H1 (cell line): ENCODE measurements at regions not wholly inside any gene's neighbourhood (a gene's known extent, or its start where the extent isn't known, plus 50 kb on each side); places are given as distances from the start of the nearest gene placed in this dataset.

Experiments
- CTCF ChIA-PET: fragments of 300-600 bp; sonication (Branson Sonifier 250); formaldehyde crosslinking; loops from one replicate; lab custom pipeline; 2021; ENCODE audit not compliant: partially characterized antibody; lab: Charles Lee
- POLR2A ChIA-PET: fragments of 300-600 bp; sonication (Branson Sonifier 250); formaldehyde crosslinking; loops from one replicate; lab custom pipeline; 2021; ENCODE audit warnings: inconsistent platforms; ENCODE audit not compliant: partially characterized antibody; lab: Charles Lee
- DNase-seq, 2 experiments: peaks; one replicate each; pipeline versions ENCODE4 v3.0.0 to v3.0.0-alpha.2; 2010 to 2022; ENCODE audit warnings: low spot score in 2 of 2, low read depth in 1 of 2, mixed read lengths in 1 of 2
- FAIRE-seq: peaks from 2 replicates; lab custom pipeline; 2011; peaks lifted over from hg19 to GRCh38; lab: Jason Lieb, UNC
- H2AFZ ChIP-seq: 2 replicates; pipeline ENCODE4 v1.8.1; 2012; ENCODE audit warnings: low read length, inconsistent platforms
- H2AK5ac ChIP-seq: 2 replicates; pipeline ENCODE4 v1.6.1; 2013; ENCODE audit warnings: low read depth, low read length
- H2BK120ac ChIP-seq: replicated peaks from 2 replicates; pipeline ENCODE3; 2013; ENCODE audit warnings: low read depth, low read length, inconsistent platforms
- H2BK12ac ChIP-seq: 2 replicates; pipeline ENCODE4 v1.6.1; 2013; ENCODE audit warnings: low read depth, low read length
- H2BK15ac ChIP-seq: 2 replicates; pipeline ENCODE4 v1.6.1; 2013; ENCODE audit warnings: low read length
- H2BK20ac ChIP-seq: 2 replicates; pipeline ENCODE4 v1.6.1; 2013; ENCODE audit warnings: low read length
- H2BK5ac ChIP-seq: 2 replicates; pipeline ENCODE4 v1.6.1; 2013; ENCODE audit warnings: low read depth, low read length
- H3K14ac ChIP-seq: 2 replicates; pipeline ENCODE4 v1.6.1; 2013; ENCODE audit warnings: inconsistent platforms; ENCODE audit not compliant: insufficient read length
- H3K18ac ChIP-seq: 2 replicates; pipeline ENCODE4 v1.6.1; 2013; ENCODE audit warnings: low read length; ENCODE audit errors: extremely low read depth
- H3K23ac ChIP-seq: 2 replicates; pipeline ENCODE4 v1.6.1; 2013; ENCODE audit warnings: inconsistent platforms; ENCODE audit not compliant: insufficient read length
- H3K23me2 ChIP-seq: 2 replicates; pipeline ENCODE4 v1.6.1; 2013; ENCODE audit warnings: low read depth, low read length
- H3K27ac ChIP-seq: 2 replicates; pipeline ENCODE4 v1.6.1; 2011; ENCODE audit warnings: low read depth, low read length, inconsistent platforms
- H3K27me3 ChIP-seq, 4 experiments: replicated peaks in 1 of 4; 1 replicate in 1 of 4; 2 replicates in 3 of 4; pipeline versions ENCODE4 v1.6.1 to v1.8.1; 2011 to 2013; ENCODE audit warnings: low read length in 3 of 4, mild to moderate bottlenecking in 3 of 4, inconsistent platforms in 2 of 4, mixed read lengths in 2 of 4, moderate library complexity in 1 of 4; ENCODE audit not compliant: control insufficient read depth in 3 of 4, insufficient read depth in 3 of 4; ENCODE audit errors: extremely low read depth in 1 of 4
- H3K36me3 ChIP-seq, 4 experiments: 2 replicates each; pipeline versions ENCODE4 v1.6.1 to v1.8.1; 2011 to 2013; ENCODE audit warnings: mild to moderate bottlenecking in 4 of 4, low read length in 3 of 4, moderate library complexity in 2 of 4, control low read depth in 1 of 4, inconsistent platforms in 1 of 4; ENCODE audit not compliant: insufficient read depth in 4 of 4, control insufficient read depth in 2 of 4
- H3K4ac ChIP-seq: replicated peaks from 2 replicates; pipeline ENCODE3; 2013; ENCODE audit warnings: low read length, low read depth, mixed read lengths, inconsistent platforms; ENCODE audit not compliant: insufficient read length
- H3K4me1 ChIP-seq, 4 experiments: replicated peaks in 1 of 4; 1 replicate in 1 of 4; 2 replicates in 3 of 4; pipeline versions ENCODE4 v1.6.1 to v1.8.1; 2011 to 2013; ENCODE audit warnings: low read length in 3 of 4, inconsistent platforms in 2 of 4, mixed read lengths in 1 of 4; ENCODE audit not compliant: insufficient read depth in 4 of 4, control insufficient read depth in 3 of 4
- H3K4me2 ChIP-seq, 2 experiments: 2 replicates each; pipeline versions ENCODE4 v1.6.1 to v1.8.1; 2011 to 2013; ENCODE audit warnings: low read depth in 2 of 2, low read length in 2 of 2, control low read depth in 1 of 2, inconsistent platforms in 1 of 2, mild to moderate bottlenecking in 1 of 2; ENCODE audit not compliant: insufficient read depth in 1 of 2
- H3K4me3 ChIP-seq, 4 experiments: fragments of 200-600, 300-600 bp in 1 of 4; sonication (generic), shearing (Covaris generic), sonication (Bioruptor Twin) in 1 of 4; 2 replicates each; pipeline versions ENCODE4 v1.5.1 to v1.8.1; 2011 to 2016; ENCODE audit warnings: low read length in 4 of 4, low read depth in 3 of 4, control low read depth in 2 of 4, inconsistent platforms in 2 of 4, mild to moderate bottlenecking in 2 of 4, mixed read lengths in 1 of 4, moderate library complexity in 1 of 4; ENCODE audit not compliant: insufficient read depth in 2 of 4; ENCODE audit errors: extremely low read depth in 1 of 4
- H3K56ac ChIP-seq: replicated peaks from 2 replicates; pipeline ENCODE3; 2013; ENCODE audit warnings: low read depth, mild to moderate bottlenecking, mixed read lengths, low read length, inconsistent platforms; ENCODE audit not compliant: insufficient read length
- H3K79me1 ChIP-seq: 2 replicates; pipeline ENCODE4 v1.6.1; 2013; ENCODE audit warnings: low read depth, low read length, control low read depth
- H3K79me2 ChIP-seq, 2 experiments: 2 replicates each; pipeline versions ENCODE4 v1.6.1 to v1.8.1; 2012 to 2013; ENCODE audit warnings: low read length in 2 of 2, mild to moderate bottlenecking in 2 of 2, inconsistent platforms in 1 of 2; ENCODE audit not compliant: insufficient read depth in 2 of 2, control insufficient read depth in 1 of 2
- H3K9ac ChIP-seq, 4 experiments: replicated peaks in 1 of 4; 1 replicate in 1 of 4; 2 replicates in 3 of 4; pipeline versions ENCODE4 v1.6.1 to v1.8.1; 2011 to 2013; ENCODE audit warnings: low read depth in 3 of 4, low read length in 3 of 4, control low read depth in 2 of 4, mild to moderate bottlenecking in 2 of 4, moderate library complexity in 2 of 4, inconsistent platforms in 1 of 4; ENCODE audit errors: extremely low read depth in 1 of 4
- H3K9me3 ChIP-seq, 2 experiments: 2 replicates each; pipeline versions ENCODE4 v1.6.1 to v1.8.1; 2012 to 2013; ENCODE audit warnings: mild to moderate bottlenecking in 2 of 2, moderate library complexity in 2 of 2, control low read depth in 1 of 2, inconsistent platforms in 1 of 2, low read depth in 1 of 2, low read length in 1 of 2, mixed read lengths in 1 of 2; ENCODE audit not compliant: insufficient read depth in 2 of 2
- H4K20me1 ChIP-seq, 2 experiments: replicated peaks in 1 of 2; 2 replicates each; pipeline versions ENCODE3 to v1.8.1; 2011 to 2013; ENCODE audit warnings: inconsistent platforms in 2 of 2, low read length in 2 of 2, mild to moderate bottlenecking in 1 of 2; ENCODE audit not compliant: insufficient read depth in 2 of 2, control insufficient read depth in 1 of 2
- H4K5ac ChIP-seq: 2 replicates; pipeline ENCODE4 v1.6.1; 2013; ENCODE audit warnings: low read length, low read depth, mixed read lengths, inconsistent platforms; ENCODE audit not compliant: insufficient read length
- H4K8ac ChIP-seq: 2 replicates; pipeline ENCODE4 v1.8.0; 2013; ENCODE audit warnings: mild to moderate bottlenecking, moderate library complexity, low read length, inconsistent platforms; ENCODE audit not compliant: insufficient read depth; ENCODE audit errors: extremely low read depth
- H4K91ac ChIP-seq: replicated peaks from 2 replicates; pipeline ENCODE3; 2013; ENCODE audit warnings: low read length, mixed read lengths, inconsistent platforms; ENCODE audit not compliant: insufficient read length
- CHD1 ChIP-seq: IDR thresholded peaks from 2 replicates; pipeline ENCODE4 v1.6.1; 2012; ENCODE audit warnings: low read depth, low read length, improper control_type of control experiment
- CREB1 ChIP-seq: IDR thresholded peaks from 2 replicates; pipeline ENCODE4 v1.6.1; 2012; ENCODE audit warnings: inconsistent platforms
- HDAC6 ChIP-seq: IDR thresholded peaks from one replicate; pipeline ENCODE4 v1.7.1; 2012; ENCODE audit warnings: low read depth, mild to moderate bottlenecking, inconsistent platforms, low read length, moderate library complexity
- NRF1 ChIP-seq: IDR thresholded peaks from 2 replicates; pipeline ENCODE4 v1.6.1; 2011; ENCODE audit warnings: mild to moderate bottlenecking, low read depth, low read length, improper control_type of control experiment
- POLR2AphosphoS5 ChIP-seq: IDR thresholded peaks from 2 replicates; pipeline ENCODE4 v1.6.1; 2011; ENCODE audit warnings: low read depth, low read length
- RAD21 ChIP-seq, 2 experiments: IDR thresholded peaks in 1 of 2; conservative IDR thresholded peaks in 1 of 2; 2 replicates each; pipeline ENCODE4 v1.6.1; 2011; ENCODE audit warnings: low read depth in 2 of 2, low read length in 2 of 2, improper control_type of control experiment in 1 of 2, inconsistent platforms in 1 of 2, mild to moderate bottlenecking in 1 of 2, moderate library complexity in 1 of 2
- SIX5 ChIP-seq: IDR thresholded peaks from 2 replicates; pipeline ENCODE4 v1.6.1; 2011; ENCODE audit warnings: mild to moderate bottlenecking, low read depth, low read length
- SP2 ChIP-seq: IDR thresholded peaks from 2 replicates; pipeline ENCODE4 v1.6.1; 2012; ENCODE audit warnings: mild to moderate bottlenecking, low read length, inconsistent platforms
- SP4 ChIP-seq: IDR thresholded peaks from 2 replicates; pipeline ENCODE4 v1.6.1; 2012; ENCODE audit warnings: low read length, inconsistent platforms
- TBP ChIP-seq: IDR thresholded peaks from 2 replicates; pipeline ENCODE4 v1.6.1; 2011; ENCODE audit warnings: low read depth, low read length, improper control_type of control experiment
- TCF12 ChIP-seq: IDR thresholded peaks from 2 replicates; pipeline ENCODE4 v1.6.1; 2011; ENCODE audit warnings: low read depth, mild to moderate bottlenecking, low read length
- WGBS, 2 experiments: shearing (Covaris generic) in 1 of 2; methylation state at CpG; one replicate each; pipeline versions ENCODE4 v1.1.6 to v1.1.7; 2013 to 2015; ENCODE audit warnings: low lambda C conversion rate in 2 of 2, mixed read lengths in 2 of 2, inconsistent platforms in 1 of 2, low coverage in 1 of 2, missing lambda C conversion rate in 1 of 2; ENCODE audit not compliant: insufficient replicate concordance in 2 of 2, insufficient coverage in 1 of 2, insufficient read length in 1 of 2; ENCODE audit errors: extremely low coverage in 1 of 2, missing lambda C conversion rate in 1 of 2; 5-methylcytosine and 5-hydroxymethylcytosine counted together
- TF ChIP-seq, protein P1 (sequence below): IDR thresholded peaks from 2 replicates; pipeline ENCODE4 v1.6.1; 2011; ENCODE audit warnings: low read length, improper control_type of control experiment
- TF ChIP-seq, protein P2 (sequence below): IDR thresholded peaks from 2 replicates; pipeline ENCODE4 v1.6.1; 2012; ENCODE audit warnings: inconsistent platforms
- TF ChIP-seq, protein P3 (sequence below): IDR thresholded peaks from 2 replicates; pipeline ENCODE4 v1.6.1; 2012; ENCODE audit warnings: inconsistent platforms

DNA sequence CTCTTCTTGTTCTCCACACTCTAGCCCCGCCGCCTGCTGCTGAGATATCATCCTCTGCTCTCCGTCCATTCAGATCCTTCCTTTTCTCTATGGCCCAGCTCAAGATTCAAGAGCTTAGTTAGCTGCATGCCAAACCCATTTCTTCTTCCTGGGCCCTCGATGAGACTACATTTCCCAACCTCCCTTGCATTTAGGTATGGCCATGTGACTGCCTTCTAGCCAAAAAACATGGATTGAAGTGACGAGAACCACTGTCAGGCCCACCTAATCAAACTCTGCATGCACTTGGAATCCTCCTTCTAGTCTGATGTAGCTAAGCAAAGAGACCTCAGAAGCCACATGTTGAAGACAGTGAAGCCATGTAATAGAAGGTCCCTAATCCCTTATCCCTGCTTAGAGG, 308.2 kb downstream of the VPS13C start:
- Histone ChIP-seq H2BK120ac (no peak overlapping the region), H4K91ac (no peak overlapping the region), H3K23ac (no peak overlapping the region), H3K4me2 (no peak overlapping the region), H3K23me2 (no peaks in the 10 kb centered on the region), H2BK12ac (no peak overlapping the region), H3K79me2 (no peaks in the 10 kb centered on the region), H3K4me3 (no peak overlapping the region), H3K9ac (no peak overlapping the region), H2AK5ac (no peak overlapping the region), H3K79me1 (no peaks in the 10 kb centered on the region), H4K8ac (no peak overlapping the region), H2BK20ac (no peak overlapping the region), H2BK5ac (no peak overlapping the region), H4K20me1 (peaks cover 0 to 1% of the 10 kb centered on the region in 2 experiments), H3K4ac (no peak overlapping the region), H3K9me3 (no peaks in the 10 kb centered on the region), H3K18ac (no peak overlapping the region), H3K14ac (no peak overlapping the region), H3K4me1 (no peaks in the 10 kb centered on the region), H3K27me3 (no peaks in the 10 kb centered on the region), H3K27ac (no peak overlapping the region), H3K56ac (no peak overlapping the region), H3K36me3 (no peaks in the 10 kb centered on the region), H2BK15ac (no peak overlapping the region), H4K5ac (no peak overlapping the region), H2AFZ (peak overlapping the region; percentile 93)
- 76% methylated on average over 5 of the region's 5 CpGs; no CpG with 5 or more reads in 1 of the 2 experiments for WGBS, 2 experiments
- FAIRE-seq (peak; percentile 45), DNase-seq (no peak)
- ChIA-PET POLR2A (no interaction called here), CTCF (interaction anchor here (0.7 to 1.4 kb wide), 3 partner anchors 16 to 131 kb away, joined by 3 to 4 read pairs (median 3); no protein-coding TSS in a partner anchor)
- TF ChIP-seq TBP (no peak), NRF1 (no peak), SP2 (no peak), RAD21 (IDR thresholded peaks at IDR 0.05 in 1 of 2, conservative IDR thresholded peaks at IDR 0.05 in 1 of 2; ENCODE audit: low read depth in 2 of 2, low read length in 2 of 2) (no peak), CREB1 (no peak), POLR2AphosphoS5 (no peak), SP4 (no peak), TCF12 (no peak), SIX5 (peak; percentile 48), CHD1 (no peak), HDAC6 (no peak)
- TF ChIP-seq, protein P1, sequence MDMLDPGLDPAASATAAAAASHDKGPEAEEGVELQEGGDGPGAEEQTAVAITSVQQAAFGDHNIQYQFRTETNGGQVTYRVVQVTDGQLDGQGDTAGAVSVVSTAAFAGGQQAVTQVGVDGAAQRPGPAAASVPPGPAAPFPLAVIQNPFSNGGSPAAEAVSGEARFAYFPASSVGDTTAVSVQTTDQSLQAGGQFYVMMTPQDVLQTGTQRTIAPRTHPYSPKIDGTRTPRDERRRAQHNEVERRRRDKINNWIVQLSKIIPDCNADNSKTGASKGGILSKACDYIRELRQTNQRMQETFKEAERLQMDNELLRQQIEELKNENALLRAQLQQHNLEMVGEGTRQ = peak; percentile 77
- TF ChIP-seq, protein P2, sequence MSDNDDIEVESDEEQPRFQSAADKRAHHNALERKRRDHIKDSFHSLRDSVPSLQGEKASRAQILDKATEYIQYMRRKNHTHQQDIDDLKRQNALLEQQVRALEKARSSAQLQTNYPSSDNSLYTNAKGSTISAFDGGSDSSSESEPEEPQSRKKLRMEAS = peak; percentile 51
- TF ChIP-seq, protein P3, sequence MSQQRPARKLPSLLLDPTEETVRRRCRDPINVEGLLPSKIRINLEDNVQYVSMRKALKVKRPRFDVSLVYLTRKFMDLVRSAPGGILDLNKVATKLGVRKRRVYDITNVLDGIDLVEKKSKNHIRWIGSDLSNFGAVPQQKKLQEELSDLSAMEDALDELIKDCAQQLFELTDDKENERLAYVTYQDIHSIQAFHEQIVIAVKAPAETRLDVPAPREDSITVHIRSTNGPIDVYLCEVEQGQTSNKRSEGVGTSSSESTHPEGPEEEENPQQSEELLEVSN = no peak
